ENCODE measurements at regions not wholly inside any gene's neighbourhood (a gene's known extent, or its start where the extent isn't known, plus 50 kb on each side); places are given as distances from the start of the nearest gene placed in this dataset.

DNA sequence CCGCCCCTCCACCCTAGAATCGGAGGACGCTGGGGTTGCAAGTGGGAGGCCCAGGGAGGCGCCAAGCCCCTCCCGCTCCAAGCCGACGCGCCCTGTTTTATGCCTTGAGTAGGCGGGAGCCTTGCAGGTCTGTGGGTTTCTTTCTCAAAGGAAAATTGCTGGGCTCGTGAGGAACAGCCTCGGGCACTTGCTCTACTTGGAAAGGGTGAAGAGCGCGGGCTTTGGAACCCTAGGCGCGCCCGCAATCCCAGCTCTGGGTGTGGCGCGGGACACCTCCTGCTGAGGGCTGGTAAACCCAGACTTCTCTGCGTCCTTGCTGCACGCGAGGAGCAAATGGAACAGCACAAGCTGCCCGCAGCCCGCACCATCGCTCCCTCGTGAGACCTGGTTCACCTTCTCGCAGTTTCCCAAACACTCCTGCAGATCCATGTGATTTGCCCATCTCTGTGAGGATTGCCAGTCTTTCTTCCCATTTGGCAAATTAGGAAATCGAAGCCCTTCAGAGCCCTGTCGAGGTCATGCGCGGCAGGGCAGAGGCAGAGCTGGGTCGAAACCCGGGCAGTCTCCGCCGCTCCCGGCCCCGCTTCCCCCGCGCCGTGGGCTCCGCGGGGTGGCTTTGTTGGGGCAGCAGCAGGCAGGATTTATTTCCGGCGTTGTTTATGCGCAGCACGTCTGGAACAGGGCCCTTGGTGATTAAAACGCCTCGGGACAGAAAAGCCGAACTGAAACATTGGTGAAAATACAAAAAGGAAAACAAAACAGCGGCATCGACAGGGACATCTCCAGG is 98.4 kb upstream of the CPLX2 start:
- TF ChIP-seq CTCF (IDR thresholded peaks at IDR 0.05) = no peak
- no peak for TF ChIP-seq POLR2A (IDR thresholded peaks at IDR 0.05)
- no peak for TF ChIP-seq EP300 (IDR thresholded peaks at IDR 0.05)

All from ovary (tissue), 3 donors.